ENCODE measurements at regions not wholly inside any gene's neighbourhood (a gene's known extent, or its start where the extent isn't known, plus 50 kb on each side); places are given as distances from the start of the nearest gene placed in this dataset.
"Not testable (repeated sequence)": the region's sequence is repeated elsewhere in the genome, so short reads cannot be mapped to it uniquely, and the experiment has no call there.

GRCh38 chr1:34366875-34367624, 190.3 kb downstream of the C1orf94 start:
- no peaks in the 10 kb centered on the region for H3K9me3 ChIP-seq
- WGBS (ENCODE audit: insufficient coverage, low coverage, low lambda C conversion rate, missing lambda C conversion rate) = 25% methylated on average over 2 of the region's 3 CpGs
- H3K27ac ChIP-seq = no peak overlapping the region
- TF ChIP-seq, protein P1, sequence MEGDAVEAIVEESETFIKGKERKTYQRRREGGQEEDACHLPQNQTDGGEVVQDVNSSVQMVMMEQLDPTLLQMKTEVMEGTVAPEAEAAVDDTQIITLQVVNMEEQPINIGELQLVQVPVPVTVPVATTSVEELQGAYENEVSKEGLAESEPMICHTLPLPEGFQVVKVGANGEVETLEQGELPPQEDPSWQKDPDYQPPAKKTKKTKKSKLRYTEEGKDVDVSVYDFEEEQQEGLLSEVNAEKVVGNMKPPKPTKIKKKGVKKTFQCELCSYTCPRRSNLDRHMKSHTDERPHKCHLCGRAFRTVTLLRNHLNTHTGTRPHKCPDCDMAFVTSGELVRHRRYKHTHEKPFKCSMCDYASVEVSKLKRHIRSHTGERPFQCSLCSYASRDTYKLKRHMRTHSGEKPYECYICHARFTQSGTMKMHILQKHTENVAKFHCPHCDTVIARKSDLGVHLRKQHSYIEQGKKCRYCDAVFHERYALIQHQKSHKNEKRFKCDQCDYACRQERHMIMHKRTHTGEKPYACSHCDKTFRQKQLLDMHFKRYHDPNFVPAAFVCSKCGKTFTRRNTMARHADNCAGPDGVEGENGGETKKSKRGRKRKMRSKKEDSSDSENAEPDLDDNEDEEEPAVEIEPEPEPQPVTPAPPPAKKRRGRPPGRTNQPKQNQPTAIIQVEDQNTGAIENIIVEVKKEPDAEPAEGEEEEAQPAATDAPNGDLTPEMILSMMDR (IDR thresholded peaks at IDR 0.05) = no peak
- no peak for TF ChIP-seq POLR2A (IDR thresholded peaks at IDR 0.05)
- no peaks in the 10 kb centered on the region for H3K36me3 ChIP-seq
- no peak overlapping the region for H3K4me3 ChIP-seq
- intact Hi-C loops (cut with DNase I) = no loop called here
- H3K4me1 ChIP-seq = no peaks in the 10 kb centered on the region
- no peaks in the 10 kb centered on the region for H3K27me3 ChIP-seq
- no peak for ATAC-seq
- no peak for DNase-seq

DNA sequence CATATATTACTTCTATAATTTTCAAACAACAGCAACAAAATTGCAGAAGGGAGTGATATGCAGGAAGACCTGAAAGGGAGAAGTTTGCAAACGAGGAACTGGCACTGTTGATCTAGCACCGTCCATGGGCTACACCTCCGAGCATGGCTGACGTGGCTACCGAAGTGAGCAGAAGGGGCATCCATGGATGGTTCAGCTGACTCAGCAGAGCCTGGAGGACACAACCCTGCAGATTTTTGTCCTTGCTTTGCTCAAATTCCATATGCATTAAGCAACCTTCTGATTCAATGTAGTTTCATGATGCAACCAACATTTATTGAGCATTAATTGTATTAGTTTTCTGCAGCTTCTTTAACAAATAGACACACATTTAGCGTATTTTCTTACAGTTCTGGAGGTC, 191.2 kb downstream of the C1orf94 start:
- ATAC-seq (no peak), DNase-seq (no peak)
- no peaks in the 10 kb centered on the region for H3K36me3 ChIP-seq
- H3K4me3 ChIP-seq = no peak overlapping the region
- H3K9me3 ChIP-seq = no peaks in the 10 kb centered on the region
- intact Hi-C loops (cut with DNase I) = no loop called here
- H3K27me3 ChIP-seq = no peaks in the 10 kb centered on the region
- WGBS (ENCODE audit: insufficient coverage, low coverage, low lambda C conversion rate, missing lambda C conversion rate) = 28% methylated on average over 5 of the region's 6 CpGs
- H3K27ac ChIP-seq = no peak overlapping the region
- H3K4me1 ChIP-seq = no peaks in the 10 kb centered on the region
- TF ChIP-seq, protein P1 (IDR thresholded peaks at IDR 0.05) = no peak
- TF ChIP-seq POLR2A (IDR thresholded peaks at IDR 0.05) = no peak

DNA sequence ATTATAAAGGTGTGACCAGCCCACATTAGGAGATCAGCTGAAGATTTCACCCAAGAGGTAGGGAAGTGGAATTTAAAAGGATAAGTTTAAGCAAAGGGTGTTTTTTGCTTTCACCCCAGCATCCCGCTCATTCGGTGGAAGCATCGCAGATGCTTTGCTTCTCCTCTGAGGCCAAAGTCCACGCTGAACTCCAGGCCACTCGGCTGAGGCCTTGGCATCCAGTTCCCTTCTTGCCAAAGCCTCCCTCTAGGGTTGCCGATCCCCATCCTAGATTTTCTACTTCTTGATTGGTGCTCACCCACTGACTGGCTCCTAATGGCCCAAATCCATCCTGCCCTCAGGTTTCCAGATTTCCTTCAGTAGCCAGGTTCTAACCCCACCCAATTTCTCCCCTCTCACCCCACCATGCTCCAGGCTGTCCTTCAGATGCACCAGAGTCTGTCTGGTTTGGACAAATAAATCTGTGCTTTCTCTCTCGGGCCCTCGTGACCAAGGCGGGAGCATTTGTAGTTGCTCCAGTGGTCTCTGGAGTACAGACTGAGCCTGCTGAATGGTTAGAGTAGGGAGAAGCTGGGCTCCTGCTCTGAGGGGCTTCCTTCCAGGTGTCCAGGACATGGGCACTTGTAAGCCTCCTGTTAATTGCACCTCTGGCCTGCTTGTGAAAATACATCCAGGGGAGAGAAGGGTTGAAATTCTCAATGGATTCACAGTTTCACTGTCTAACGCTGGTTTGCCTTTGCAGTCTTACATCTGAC, 193.2 kb downstream of the C1orf94 start:
- Histone ChIP-seq H3K4me3 (no peak overlapping the region), H3K27me3 (peaks cover 0 to 4% of the 10 kb centered on the region in 2 donors), H3K36me3 (no peaks in the 10 kb centered on the region), H3K4me1 (no peaks in the 10 kb centered on the region), H3K9me3 (no peaks in the 10 kb centered on the region), H3K27ac (no peak overlapping the region)
- intact Hi-C loops (cut with DNase I) = no loop called here
- TF ChIP-seq, protein P1 (IDR thresholded peaks at IDR 0.05) = no peak
- TF ChIP-seq POLR2A (IDR thresholded peaks at IDR 0.05) = no peak
- ATAC-seq (no peak), DNase-seq (no peak)
- 60% methylated on average over 6 of the region's 10 CpGs for WGBS (ENCODE audit: insufficient coverage, low coverage, low lambda C conversion rate, missing lambda C conversion rate)

GRCh38 chr1:34370748-34371147, 194.0 kb downstream of the C1orf94 start:
- Histone ChIP-seq H3K9me3 (no peaks in the 10 kb centered on the region), H3K27me3 (peaks cover 0 to 5% of the 10 kb centered on the region in 2 donors), H3K36me3 (no peaks in the 10 kb centered on the region), H3K4me1 (no peaks in the 10 kb centered on the region), H3K27ac (no peak overlapping the region), H3K4me3 (no peak overlapping the region)
- WGBS (ENCODE audit: insufficient coverage, low coverage, low lambda C conversion rate, missing lambda C conversion rate) = 51% methylated on average over 4 of the region's 4 CpGs
- TF ChIP-seq, protein P1 (IDR thresholded peaks at IDR 0.05) = no peak
- no peak for TF ChIP-seq POLR2A (IDR thresholded peaks at IDR 0.05)
- ATAC-seq (no peak), DNase-seq (no peak)
- intact Hi-C loops (cut with DNase I) = no loop called here

DNA sequence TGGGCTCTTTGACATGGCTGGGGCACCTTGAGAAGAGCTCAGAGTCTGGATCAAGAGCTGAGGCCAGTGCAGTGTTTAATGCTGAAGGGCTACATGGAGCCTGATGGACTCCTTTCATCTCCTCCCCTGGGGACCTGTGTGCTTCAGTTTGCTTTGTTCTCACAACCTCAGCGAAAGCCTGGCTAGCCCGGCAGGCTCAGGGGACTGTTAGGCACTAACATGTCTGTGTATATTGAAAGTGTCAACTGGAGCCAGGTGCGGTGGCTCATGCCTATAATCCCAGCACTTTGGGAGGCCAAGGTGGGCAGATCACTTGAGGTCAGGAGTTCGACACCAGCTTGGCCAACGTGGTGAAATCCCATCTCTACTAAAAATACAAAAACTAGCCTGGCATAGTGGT, 194.5 kb downstream of the C1orf94 start:
- ATAC-seq; H3K36me3 ChIP-seq; H3K27me3 ChIP-seq; H3K4me1 ChIP-seq; DNase-seq; H3K9me3 ChIP-seq; H3K27ac ChIP-seq; intact Hi-C loops (cut with DNase I); H3K4me3 ChIP-seq: not testable (repeated sequence)
- 70% methylated on average over 2 of the region's 5 CpGs for WGBS (ENCODE audit: insufficient coverage, low coverage, low lambda C conversion rate, missing lambda C conversion rate)

All from right lobe of liver (tissue), 6 donors.